Immature natural killer cell (primary cell): ENCODE measurements at regions not wholly inside any gene's neighbourhood (a gene's known extent, or its start where the extent isn't known, plus 50 kb on each side); places are given as distances from the start of the nearest gene placed in this dataset.

Experiments used
- DNase-seq, 3 donors: peaks; one replicate each; pipeline ENCODE4 v3.0.0; 2022; ENCODE audit warnings: mixed read lengths in 1 of 3
- H3K27ac Mint-ChIP-seq, 6 donors: one replicate each; pipeline ENCODE4 v1.8.0; 2020; ENCODE audit warnings: mixed read lengths in 6 of 6, mild to moderate bottlenecking in 5 of 6, inconsistent platforms in 4 of 6, moderate library complexity in 3 of 6
- H3K27me3 Mint-ChIP-seq, 3 donors: one replicate each; pipeline ENCODE4 v1.8.0; 2020 to 2021; ENCODE audit warnings: low read depth in 3 of 3, mild to moderate bottlenecking in 3 of 3, mixed read lengths in 3 of 3, moderate library complexity in 3 of 3, inconsistent platforms in 1 of 3
- H3K36me3 Mint-ChIP-seq, 3 donors: one replicate each; pipeline ENCODE4 v1.8.0; 2020; ENCODE audit warnings: mixed read lengths in 3 of 3, inconsistent platforms in 2 of 3, mild to moderate bottlenecking in 2 of 3
- H3K4me1 Mint-ChIP-seq, 2 donors: one replicate each; pipeline ENCODE4 v1.8.0; 2020; ENCODE audit warnings: inconsistent platforms in 2 of 2, mild to moderate bottlenecking in 2 of 2, mixed read lengths in 2 of 2, moderate library complexity in 1 of 2
- H3K4me3 Mint-ChIP-seq, 5 donors: one replicate each; pipeline ENCODE4 v1.8.0; 2020; ENCODE audit warnings: mild to moderate bottlenecking in 5 of 5, mixed read lengths in 5 of 5, inconsistent platforms in 3 of 5, moderate library complexity in 3 of 5
- H3K9me3 Mint-ChIP-seq, 6 donors: one replicate each; pipeline ENCODE4 v1.8.0; 2020; ENCODE audit warnings: mild to moderate bottlenecking in 6 of 6, mixed read lengths in 6 of 6, inconsistent platforms in 4 of 6, moderate library complexity in 3 of 6

- H3K4me1 Mint-ChIP-seq = no peaks in the 10 kb centered on the region
- H3K27me3 Mint-ChIP-seq = peaks cover 0 to 2% (median 1%) of the 10 kb centered on the region in 3 donors
- H3K9me3 Mint-ChIP-seq = peaks cover 0 to 5% (median 1%) of the 10 kb centered on the region in 6 donors
- no peaks in the 10 kb centered on the region for H3K36me3 Mint-ChIP-seq
- no peak overlapping the region for H3K27ac Mint-ChIP-seq
- no peak for DNase-seq
- H3K4me3 Mint-ChIP-seq = no peak overlapping the region
These were observed 169.0 kb upstream of the NECTIN3 start for GRCh38 chr3:110902453-110903085.

GRCh38 chr3:110903771-110904519 lies 167.7 kb upstream of the NECTIN3 start:
- H3K9me3 Mint-ChIP-seq = peaks cover 0 to 4% (median 0%) of the 10 kb centered on the region in 6 donors

GRCh38 chr3:110904520-110904890 lies 167.1 kb upstream of the NECTIN3 start:
- DNase-seq = no peak
- Mint-ChIP-seq H3K4me1 (no peaks in the 10 kb centered on the region), H3K27me3 (peaks cover 0 to 2% (median 1%) of the 10 kb centered on the region in 3 donors), H3K36me3 (no peaks in the 10 kb centered on the region), H3K9me3 (peaks cover 0 to 4% (median 0%) of the 10 kb centered on the region in 6 donors), H3K4me3 (no peak overlapping the region), H3K27ac (no peak overlapping the region)

More at GRCh38 chr3:110903771-110904519, 167.7 kb upstream of the NECTIN3 start:
- Mint-ChIP-seq H3K27me3 (peaks cover under 1 to 1% (median under 1%) of the 10 kb centered on the region in 3 donors), H3K27ac (no peak overlapping the region), H3K4me1 (no peaks in the 10 kb centered on the region), H3K4me3 (no peak overlapping the region), H3K36me3 (no peaks in the 10 kb centered on the region)
- no peak for DNase-seq

- Mint-ChIP-seq H3K4me1 (no peaks in the 10 kb centered on the region), H3K4me3 (no peak overlapping the region), H3K27ac (no peak overlapping the region), H3K36me3 (no peaks in the 10 kb centered on the region), H3K9me3 (peaks cover 0 to 4% (median 0%) of the 10 kb centered on the region in 6 donors), H3K27me3 (peaks cover 0 to 2% (median 1%) of the 10 kb centered on the region in 3 donors)
- no peak for DNase-seq
These were observed 166.5 kb upstream of the NECTIN3 start for GRCh38 chr3:110905121-110905520.

- peaks cover 0 to 5% (median 3%) of the 10 kb centered on the region in 6 donors for H3K9me3 Mint-ChIP-seq
- H3K27me3 Mint-ChIP-seq = peaks cover 0 to 2% (median 0%) of the 10 kb centered on the region in 3 donors
- no peak overlapping the region for H3K27ac Mint-ChIP-seq
- H3K4me3 Mint-ChIP-seq = no peak overlapping the region
- no peaks in the 10 kb centered on the region for H3K4me1 Mint-ChIP-seq
- no peak for DNase-seq
- no peaks in the 10 kb centered on the region for H3K36me3 Mint-ChIP-seq
These were observed 161.8 kb upstream of the NECTIN3 start for GRCh38 chr3:110909839-110910238.

- Mint-ChIP-seq H3K36me3 (no peaks in the 10 kb centered on the region), H3K27me3 (peaks cover 0 to 2% (median 0%) of the 10 kb centered on the region in 3 donors), H3K4me1 (no peaks in the 10 kb centered on the region), H3K27ac (no peak overlapping the region), H3K9me3 (peaks cover 0 to 5% (median 3%) of the 10 kb centered on the region in 6 donors), H3K4me3 (no peak overlapping the region)
- no peak for DNase-seq
These were observed 161.2 kb upstream of the NECTIN3 start for GRCh38 chr3:110910346-110910955.

- DNase-seq = no peak
These were observed 152.7 kb upstream of the NECTIN3 start for GRCh38 chr3:110918963-110919362.

GRCh38 chr3:110925798-110926197 lies 145.8 kb upstream of the NECTIN3 start:
- H3K27me3 Mint-ChIP-seq = peaks cover 0 to 9% (median 0%) of the 10 kb centered on the region in 3 donors
- no peak overlapping the region for H3K4me3 Mint-ChIP-seq
- H3K36me3 Mint-ChIP-seq = no peaks in the 10 kb centered on the region
- no peak for DNase-seq
- H3K27ac Mint-ChIP-seq = no peak overlapping the region
- H3K4me1 Mint-ChIP-seq = no peaks in the 10 kb centered on the region
- peaks cover 0 to 5% (median 0%) of the 10 kb centered on the region in 6 donors for H3K9me3 Mint-ChIP-seq

More at GRCh38 chr3:110918963-110919362, 152.7 kb upstream of the NECTIN3 start:
- H3K36me3 Mint-ChIP-seq = no peaks in the 10 kb centered on the region
- H3K4me3 Mint-ChIP-seq = no peak overlapping the region
- no peaks in the 10 kb centered on the region for H3K27me3 Mint-ChIP-seq
- H3K9me3 Mint-ChIP-seq = peaks cover 1 to 9% (median 2%) of the 10 kb centered on the region in 6 donors
- H3K27ac Mint-ChIP-seq = no peak overlapping the region
- H3K4me1 Mint-ChIP-seq = no peaks in the 10 kb centered on the region

- no peaks in the 10 kb centered on the region for H3K4me1 Mint-ChIP-seq
- peaks cover 0 to 3% (median 0%) of the 10 kb centered on the region in 6 donors for H3K9me3 Mint-ChIP-seq
- no peaks in the 10 kb centered on the region for H3K36me3 Mint-ChIP-seq
- no peak overlapping the region for H3K27ac Mint-ChIP-seq
- no peak overlapping the region for H3K4me3 Mint-ChIP-seq
- peaks cover 0 to 9% (median 0%) of the 10 kb centered on the region in 3 donors for H3K27me3 Mint-ChIP-seq
- no peak for DNase-seq
These were observed 143.5 kb upstream of the NECTIN3 start for GRCh38 chr3:110928016-110928662.

GRCh38 chr3:110929816-110930215 lies 141.8 kb upstream of the NECTIN3 start:
- no peak for DNase-seq
- Mint-ChIP-seq H3K27me3 (peaks cover 0 to 7% (median 0%) of the 10 kb centered on the region in 3 donors), H3K36me3 (no peaks in the 10 kb centered on the region), H3K9me3 (peaks cover 0 to 1% (median 0%) of the 10 kb centered on the region in 6 donors), H3K27ac (no peak overlapping the region), H3K4me1 (no peaks in the 10 kb centered on the region), H3K4me3 (no peak overlapping the region)

- Mint-ChIP-seq H3K4me1 (no peaks in the 10 kb centered on the region), H3K27ac (no peak overlapping the region), H3K9me3 (peaks cover 0 to 1% (median 0%) of the 10 kb centered on the region in 6 donors), H3K36me3 (no peaks in the 10 kb centered on the region), H3K27me3 (peaks cover 0 to 7% (median 1%) of the 10 kb centered on the region in 3 donors), H3K4me3 (no peak overlapping the region)
- DNase-seq = no peak
These were observed 139.0 kb upstream of the NECTIN3 start for GRCh38 chr3:110932567-110932966.

- Mint-ChIP-seq H3K9me3 (peaks cover 0 to 1% (median 0%) of the 10 kb centered on the region in 6 donors), H3K27me3 (peaks cover 0 to 7% (median 1%) of the 10 kb centered on the region in 3 donors), H3K36me3 (no peaks in the 10 kb centered on the region), H3K4me1 (no peaks in the 10 kb centered on the region), H3K4me3 (no peak overlapping the region), H3K27ac (no peak overlapping the region)
- no peak for DNase-seq
These were observed 137.7 kb upstream of the NECTIN3 start for GRCh38 chr3:110933821-110934426.

- no peak for DNase-seq
- Mint-ChIP-seq H3K27me3 (peaks cover 0 to 9% (median 1%) of the 10 kb centered on the region in 3 donors), H3K4me1 (no peaks in the 10 kb centered on the region), H3K4me3 (no peak overlapping the region), H3K36me3 (no peaks in the 10 kb centered on the region), H3K27ac (no peak overlapping the region), H3K9me3 (peaks cover 0 to 7% (median 4%) of the 10 kb centered on the region in 6 donors)
These were observed 133.0 kb upstream of the NECTIN3 start for GRCh38 chr3:110938629-110939028.
